RWPE2 (cell line): ENCODE measurements at regions not wholly inside any gene's neighbourhood (a gene's known extent, or its start where the extent isn't known, plus 50 kb on each side); places are given as distances from the start of the nearest gene placed in this dataset.

Experiments
- ATAC-seq: fragments of 200-7000 bp; cut with Tn5 transposase; 3 replicates; pipeline ENCODE4 v1.9.1; 2021; ENCODE audit warnings: low read depth
- DNase-seq: peaks from one replicate; pipeline ENCODE4 v3.0.0-alpha.2; 2020; ENCODE audit warnings: low spot score
- H3K27ac ChIP-seq: fragments of 450-650 bp; 2 replicates; pipeline ENCODE4 v1.5.1; 2017; ENCODE audit warnings: mild to moderate bottlenecking; ENCODE audit not compliant: poor library complexity, severe bottlenecking
- H3K27me3 ChIP-seq: fragments of 250-450 bp; sonication (Bioruptor Pico); 2 replicates; pipeline ENCODE4 v1.5.1; 2021; ENCODE audit warnings: mild to moderate bottlenecking, moderate library complexity; ENCODE audit not compliant: insufficient read depth, poor library complexity, severe bottlenecking
- H3K36me3 ChIP-seq: fragments of 250-450 bp; sonication (Bioruptor Pico); 2 replicates; pipeline ENCODE4 v1.5.1; 2020; ENCODE audit warnings: low read depth, mild to moderate bottlenecking, moderate library complexity
- H3K4me1 ChIP-seq: fragments of 250-450 bp; sonication (Bioruptor Pico); 2 replicates; pipeline ENCODE4 v1.5.1; 2021; ENCODE audit warnings: mild to moderate bottlenecking, moderate library complexity; ENCODE audit not compliant: insufficient read depth, poor library complexity, severe bottlenecking
- H3K4me3 ChIP-seq: fragments of 250-450 bp; sonication (Bioruptor Pico); 2 replicates; pipeline ENCODE4 v1.5.1; 2021; ENCODE audit warnings: mild to moderate bottlenecking, moderate library complexity; ENCODE audit not compliant: severe bottlenecking
- H3K9me3 ChIP-seq: fragments of 250-450 bp; sonication (Bioruptor Pico); 2 replicates; pipeline ENCODE4 v1.5.1; 2021; ENCODE audit warnings: mild to moderate bottlenecking, moderate library complexity; ENCODE audit not compliant: severe bottlenecking
- TF ChIP-seq, protein P1 (sequence below): fragments of 450-650 bp; IDR thresholded peaks from one replicate; pipeline ENCODE4 v1.5.1; 2017; ENCODE audit warnings: mild to moderate bottlenecking, moderate library complexity; ENCODE audit not compliant: poor library complexity, severe bottlenecking

DNA sequence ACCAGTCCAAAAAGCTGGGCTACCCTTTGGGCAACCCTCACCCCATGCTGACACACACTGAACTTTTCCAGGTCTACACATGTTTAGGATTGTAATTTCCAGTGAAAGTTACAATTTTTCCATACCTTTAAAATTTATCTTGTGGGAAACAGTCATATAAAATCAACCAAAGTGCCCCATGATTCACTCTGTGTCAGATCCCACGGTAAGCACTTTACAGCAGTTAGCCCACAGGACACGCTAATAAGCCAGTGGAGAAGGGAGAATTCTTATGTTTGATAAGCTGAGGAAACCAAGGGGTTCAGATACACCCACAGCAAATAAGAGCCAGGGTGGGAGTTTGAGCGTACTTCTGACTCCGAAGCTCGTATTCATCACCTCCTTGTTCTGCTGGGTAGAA is 72.4 kb upstream of the TBL1X start:
- no peaks in the 10 kb centered on the region for H3K36me3 ChIP-seq
- peak; percentile 77 for ATAC-seq
- H3K4me3 ChIP-seq, result no peak overlapping the region
- TF ChIP-seq, protein P1, sequence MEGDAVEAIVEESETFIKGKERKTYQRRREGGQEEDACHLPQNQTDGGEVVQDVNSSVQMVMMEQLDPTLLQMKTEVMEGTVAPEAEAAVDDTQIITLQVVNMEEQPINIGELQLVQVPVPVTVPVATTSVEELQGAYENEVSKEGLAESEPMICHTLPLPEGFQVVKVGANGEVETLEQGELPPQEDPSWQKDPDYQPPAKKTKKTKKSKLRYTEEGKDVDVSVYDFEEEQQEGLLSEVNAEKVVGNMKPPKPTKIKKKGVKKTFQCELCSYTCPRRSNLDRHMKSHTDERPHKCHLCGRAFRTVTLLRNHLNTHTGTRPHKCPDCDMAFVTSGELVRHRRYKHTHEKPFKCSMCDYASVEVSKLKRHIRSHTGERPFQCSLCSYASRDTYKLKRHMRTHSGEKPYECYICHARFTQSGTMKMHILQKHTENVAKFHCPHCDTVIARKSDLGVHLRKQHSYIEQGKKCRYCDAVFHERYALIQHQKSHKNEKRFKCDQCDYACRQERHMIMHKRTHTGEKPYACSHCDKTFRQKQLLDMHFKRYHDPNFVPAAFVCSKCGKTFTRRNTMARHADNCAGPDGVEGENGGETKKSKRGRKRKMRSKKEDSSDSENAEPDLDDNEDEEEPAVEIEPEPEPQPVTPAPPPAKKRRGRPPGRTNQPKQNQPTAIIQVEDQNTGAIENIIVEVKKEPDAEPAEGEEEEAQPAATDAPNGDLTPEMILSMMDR, result no peak
- no peaks in the 10 kb centered on the region for H3K4me1 ChIP-seq
- H3K27ac ChIP-seq, result no peak overlapping the region
- no peaks in the 10 kb centered on the region for H3K27me3 ChIP-seq
- H3K9me3 ChIP-seq, result no peaks in the 10 kb centered on the region
- DNase-seq, result no peak

GRCh38 chrX:9393571-9393970 is 71.3 kb upstream of the TBL1X start:
- DNase-seq, result no peak
- no peaks in the 10 kb centered on the region for H3K4me1 ChIP-seq

DNA sequence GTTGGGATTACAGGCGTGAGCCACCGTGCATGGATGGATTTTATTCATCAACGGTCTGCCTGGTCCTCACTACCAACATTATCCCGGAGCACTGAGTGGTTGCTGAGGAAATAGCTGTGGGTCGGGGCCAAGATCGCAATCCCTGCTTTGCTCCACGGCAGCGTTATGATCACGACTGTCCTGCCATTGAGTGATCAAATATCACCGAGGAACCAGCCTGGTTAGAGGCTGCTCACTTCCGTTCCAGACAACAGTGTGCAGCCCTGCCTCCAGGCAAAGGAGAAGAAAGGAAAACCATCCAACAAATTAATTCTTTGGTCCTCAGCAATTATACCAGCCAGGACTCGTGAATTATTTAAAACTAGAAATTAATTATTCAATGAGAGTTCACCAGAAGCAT is 70.6 kb upstream of the TBL1X start:
- DNase-seq (no peak), ATAC-seq (no peak)
- Histone ChIP-seq H3K4me3 (no peak overlapping the region), H3K27me3 (no peaks in the 10 kb centered on the region), H3K36me3 (no peaks in the 10 kb centered on the region), H3K27ac (no peak overlapping the region), H3K9me3 (no peaks in the 10 kb centered on the region), H3K4me1 (no peaks in the 10 kb centered on the region)
- TF ChIP-seq, protein P1, result no peak

More at GRCh38 chrX:9393571-9393970, 71.3 kb upstream of the TBL1X start:
- ATAC-seq, result no peak
- Histone ChIP-seq H3K27ac (no peak overlapping the region), H3K36me3 (no peaks in the 10 kb centered on the region), H3K27me3 (no peaks in the 10 kb centered on the region), H3K4me3 (no peak overlapping the region), H3K9me3 (no peaks in the 10 kb centered on the region)
- TF ChIP-seq, protein P1, result no peak

DNA sequence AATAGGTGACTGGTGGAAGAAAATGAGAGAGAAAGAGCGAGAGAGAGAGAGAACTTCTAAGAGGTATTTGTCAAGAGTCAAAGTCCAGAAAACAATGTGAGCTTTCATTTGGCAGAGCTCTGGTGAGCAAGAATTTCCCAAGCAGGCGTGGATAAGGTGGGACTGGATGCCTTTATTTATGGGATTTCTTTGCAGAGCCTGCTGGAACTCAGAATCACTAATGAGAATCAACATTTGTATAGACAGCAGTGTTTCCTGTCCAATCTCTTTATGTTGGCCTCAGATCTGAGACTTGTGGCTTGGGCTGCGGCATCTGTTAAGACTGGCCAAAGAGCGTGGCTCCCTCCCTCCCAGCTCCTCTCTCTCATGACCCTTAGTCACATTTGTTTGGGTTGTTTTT is 67.9 kb upstream of the TBL1X start:
- no peak for ATAC-seq
- no peaks in the 10 kb centered on the region for H3K36me3 ChIP-seq
- no peaks in the 10 kb centered on the region for H3K4me1 ChIP-seq
- no peak for DNase-seq
- H3K27me3 ChIP-seq, result no peaks in the 10 kb centered on the region
- H3K27ac ChIP-seq, result no peak overlapping the region
- H3K9me3 ChIP-seq, result no peaks in the 10 kb centered on the region
- TF ChIP-seq, protein P1, result no peak
- H3K4me3 ChIP-seq, result no peak overlapping the region

DNA sequence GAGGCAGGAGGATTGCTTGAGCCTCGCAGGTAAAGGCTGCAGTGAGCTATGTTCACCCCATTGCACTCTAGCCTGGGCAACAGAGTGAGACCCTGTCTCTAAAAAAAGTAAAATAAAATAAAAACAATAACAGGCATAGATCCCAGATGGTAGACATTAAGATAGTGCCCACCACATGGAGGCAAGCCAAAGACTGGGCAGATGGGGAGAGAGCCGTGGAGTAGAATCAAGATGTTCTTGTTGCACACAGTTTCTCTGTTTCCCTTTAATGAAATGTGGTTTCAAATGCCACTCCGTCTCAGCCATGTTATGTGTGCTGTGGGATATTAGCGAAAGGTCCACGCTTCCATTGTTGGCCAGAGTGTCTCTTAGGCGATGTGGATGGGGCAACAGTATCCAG is 63.8 kb upstream of the TBL1X start:
- no peaks in the 10 kb centered on the region for H3K4me1 ChIP-seq
- no peaks in the 10 kb centered on the region for H3K27me3 ChIP-seq
- H3K9me3 ChIP-seq, result no peaks in the 10 kb centered on the region
- no peaks in the 10 kb centered on the region for H3K36me3 ChIP-seq
- H3K4me3 ChIP-seq, result no peak overlapping the region
- ATAC-seq, result no peak
- H3K27ac ChIP-seq, result no peak overlapping the region
- TF ChIP-seq, protein P1, result no peak
- no peak for DNase-seq
